ENCODE measurements at regions not wholly inside any gene's neighbourhood (a gene's known extent, or its start where the extent isn't known, plus 50 kb on each side); places are given as distances from the start of the nearest gene placed in this dataset.

- no peak for DNase-seq
- Histone ChIP-seq H3K4me3 (no peak overlapping the region), H3K9me3 (no peaks in the 10 kb centered on the region), H3K27ac (no peak overlapping the region), H3K36me3 (no peaks in the 10 kb centered on the region), H3K27me3 (no peaks in the 10 kb centered on the region), H3K4me1 (no peaks in the 10 kb centered on the region)
- TF ChIP-seq, protein P1, sequence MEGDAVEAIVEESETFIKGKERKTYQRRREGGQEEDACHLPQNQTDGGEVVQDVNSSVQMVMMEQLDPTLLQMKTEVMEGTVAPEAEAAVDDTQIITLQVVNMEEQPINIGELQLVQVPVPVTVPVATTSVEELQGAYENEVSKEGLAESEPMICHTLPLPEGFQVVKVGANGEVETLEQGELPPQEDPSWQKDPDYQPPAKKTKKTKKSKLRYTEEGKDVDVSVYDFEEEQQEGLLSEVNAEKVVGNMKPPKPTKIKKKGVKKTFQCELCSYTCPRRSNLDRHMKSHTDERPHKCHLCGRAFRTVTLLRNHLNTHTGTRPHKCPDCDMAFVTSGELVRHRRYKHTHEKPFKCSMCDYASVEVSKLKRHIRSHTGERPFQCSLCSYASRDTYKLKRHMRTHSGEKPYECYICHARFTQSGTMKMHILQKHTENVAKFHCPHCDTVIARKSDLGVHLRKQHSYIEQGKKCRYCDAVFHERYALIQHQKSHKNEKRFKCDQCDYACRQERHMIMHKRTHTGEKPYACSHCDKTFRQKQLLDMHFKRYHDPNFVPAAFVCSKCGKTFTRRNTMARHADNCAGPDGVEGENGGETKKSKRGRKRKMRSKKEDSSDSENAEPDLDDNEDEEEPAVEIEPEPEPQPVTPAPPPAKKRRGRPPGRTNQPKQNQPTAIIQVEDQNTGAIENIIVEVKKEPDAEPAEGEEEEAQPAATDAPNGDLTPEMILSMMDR (IDR thresholded peaks at IDR 0.05): no peak
- no peak for TF ChIP-seq POLR2A (IDR thresholded peaks at IDR 0.05)
- intact Hi-C loops (cut with DNase I; ENCODE audit: low total_unique reads): no loop called here
Measured at GRCh38 chr5:125794922-125795321, 628.3 kb upstream of the GRAMD2B start.

- no peak overlapping the region for H3K4me3 ChIP-seq
- TF ChIP-seq, protein P1 (IDR thresholded peaks at IDR 0.05): no peak
- TF ChIP-seq POLR2A (IDR thresholded peaks at IDR 0.05): no peak
- H3K9me3 ChIP-seq: no peaks in the 10 kb centered on the region
- no peak overlapping the region for H3K27ac ChIP-seq
- intact Hi-C loops (cut with DNase I; ENCODE audit: low total_unique reads): no loop called here
- no peaks in the 10 kb centered on the region for H3K27me3 ChIP-seq
- DNase-seq: no peak
- no peaks in the 10 kb centered on the region for H3K36me3 ChIP-seq
- H3K4me1 ChIP-seq: no peaks in the 10 kb centered on the region
Measured at GRCh38 chr5:125798307-125798706, 624.9 kb upstream of the GRAMD2B start.

DNA sequence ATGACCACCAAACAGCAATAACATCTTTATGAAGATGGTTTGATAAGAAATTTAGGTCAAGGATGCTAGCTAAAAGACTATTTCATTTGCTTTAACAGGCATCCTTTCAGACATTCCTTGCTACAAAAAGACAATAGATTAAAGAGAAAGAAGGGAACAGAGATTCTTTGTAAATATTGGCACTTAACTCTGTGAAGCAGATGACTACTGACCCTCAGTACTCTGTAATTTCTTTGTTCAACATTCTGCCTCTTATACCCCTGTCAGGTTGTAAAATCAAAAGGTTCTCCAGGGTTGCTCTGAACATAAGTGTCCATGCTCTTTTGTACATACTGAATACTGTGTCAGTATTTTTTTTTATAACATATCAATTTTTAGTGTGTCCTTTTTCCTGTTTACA lies 610.6 kb upstream of the GRAMD2B start:
- Histone ChIP-seq H3K4me3 (no peak overlapping the region), H3K27me3 (no peaks in the 10 kb centered on the region), H3K36me3 (no peaks in the 10 kb centered on the region), H3K4me1 (no peaks in the 10 kb centered on the region), H3K27ac (no peak overlapping the region), H3K9me3 (no peaks in the 10 kb centered on the region)
- no peak for TF ChIP-seq POLR2A (IDR thresholded peaks at IDR 0.05)
- TF ChIP-seq, protein P1 (IDR thresholded peaks at IDR 0.05): no peak
- no peak for DNase-seq
- intact Hi-C loops (cut with DNase I; ENCODE audit: low total_unique reads): no loop called here

- no peak overlapping the region for H3K4me3 ChIP-seq
- no peaks in the 10 kb centered on the region for H3K4me1 ChIP-seq
- no peak for TF ChIP-seq POLR2A (IDR thresholded peaks at IDR 0.05)
- TF ChIP-seq, protein P1 (IDR thresholded peaks at IDR 0.05): no peak
- intact Hi-C loops (cut with DNase I; ENCODE audit: low total_unique reads): no loop called here
- H3K27me3 ChIP-seq: no peaks in the 10 kb centered on the region
- no peaks in the 10 kb centered on the region for H3K9me3 ChIP-seq
- H3K36me3 ChIP-seq: no peaks in the 10 kb centered on the region
- H3K27ac ChIP-seq: no peak overlapping the region
- no peak for DNase-seq
Measured at GRCh38 chr5:125813221-125813974, 609.8 kb upstream of the GRAMD2B start.

DNA sequence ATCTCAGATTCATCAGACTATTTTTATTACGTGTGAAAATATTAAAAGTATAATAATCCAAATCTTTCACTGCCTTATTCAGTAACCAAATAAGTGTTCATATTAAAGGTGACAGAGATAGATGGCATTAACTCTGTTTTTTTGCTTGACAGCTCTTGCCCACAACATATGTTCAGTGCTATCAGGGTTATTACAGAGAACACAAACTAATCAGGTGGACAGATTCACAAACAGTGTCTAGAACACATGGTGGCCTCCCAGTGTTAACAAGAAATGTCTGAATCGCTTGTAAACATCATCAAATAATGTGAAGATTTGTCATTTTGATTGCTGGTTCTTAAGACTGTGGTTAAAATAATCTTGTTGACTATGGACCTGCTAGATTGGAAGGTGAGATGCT lies 609.1 kb upstream of the GRAMD2B start:
- no peaks in the 10 kb centered on the region for H3K27me3 ChIP-seq
- no peak overlapping the region for H3K4me3 ChIP-seq
- H3K9me3 ChIP-seq: no peaks in the 10 kb centered on the region
- intact Hi-C loops (cut with DNase I; ENCODE audit: low total_unique reads): no loop called here
- no peak overlapping the region for H3K27ac ChIP-seq
- H3K36me3 ChIP-seq: no peaks in the 10 kb centered on the region
- no peak for DNase-seq
- TF ChIP-seq POLR2A (IDR thresholded peaks at IDR 0.05): no peak
- TF ChIP-seq, protein P1 (IDR thresholded peaks at IDR 0.05): no peak
- H3K4me1 ChIP-seq: no peaks in the 10 kb centered on the region
